ENCODE measurements at regions not wholly inside any gene's neighbourhood (a gene's known extent, or its start where the extent isn't known, plus 50 kb on each side); places are given as distances from the start of the nearest gene placed in this dataset.

- TF ChIP-seq FOXJ3 (CRISPR knock-in tag; IDR thresholded peaks at IDR 0.05; ENCODE audit: borderline replicate concordance), result no peak
- no peak for TF ChIP-seq CTCF (IDR thresholded peaks at IDR 0.05)
- TF ChIP-seq ARID4B (CRISPR knock-in tag; IDR thresholded peaks at IDR 0.05; ENCODE audit: borderline replicate concordance), result no peak
- TF ChIP-seq E2F5 (CRISPR knock-in tag; IDR thresholded peaks at IDR 0.05), result no peak
- TF ChIP-seq CREB1 (CRISPR knock-in tag; IDR thresholded peaks at IDR 0.05), result no peak
- TF ChIP-seq E2F1 (CRISPR knock-in tag; IDR thresholded peaks at IDR 0.05), result no peak
- TF ChIP-seq ZNF317 (CRISPR knock-in tag; IDR thresholded peaks at IDR 0.05; ENCODE audit: borderline replicate concordance, low read depth), result no peak
- no peak for TF ChIP-seq RELA (CRISPR knock-in tag; IDR thresholded peaks at IDR 0.05; ENCODE audit: borderline replicate concordance)
- no peak for TF ChIP-seq TEAD4 (CRISPR knock-in tag; IDR thresholded peaks at IDR 0.05)
These were observed 100.9 kb upstream of the TMEM170B start for GRCh38 chr6:11436508-11437096.

Measured in WTC11 (cell line).